IMR-90 (cell line): ENCODE measurements at regions not wholly inside any gene's neighbourhood (a gene's known extent, or its start where the extent isn't known, plus 50 kb on each side); places are given as distances from the start of the nearest gene placed in this dataset.

ENCODE experiments used
- ATAC-seq: fragments of 200-7000 bp; cut with Tn5 transposase; 2 replicates; pipeline ENCODE4 v1.9.1; 2020; ENCODE audit warnings: low read depth, mild to moderate bottlenecking, moderate library complexity
- BruUV-seq: library from RNA; stranded (reverse); fragments of 400-500 nt; replicated peaks from 2 replicates; lab custom pipeline; 2021; lab: Mats Ljungman, UMichigan
- CTCF ChIA-PET: fragments of 300-600 bp; formaldehyde crosslinking; extraction: SDS; loops from one replicate; lab custom pipeline; 2021; ENCODE audit warnings: antibody characterized with exemption; lab: Yijun Ruan, JAX
- POLR2A ChIA-PET: fragments of 300-600 bp; sonication (Branson Sonifier 250); formaldehyde crosslinking; loops from one replicate; lab custom pipeline; 2022; ENCODE audit warnings: antibody characterized with exemption; ENCODE audit not compliant: unreplicated experiment; lab: Charles Lee
- DNase-seq: peaks from one replicate; pipeline ENCODE4 v3.0.0; 2013
- H2AFZ ChIP-seq: replicated peaks from 2 replicates; pipeline ENCODE3; 2013; ENCODE audit warnings: low read length, mild to moderate bottlenecking; ENCODE audit not compliant: poor library complexity
- H2AK5ac ChIP-seq: 2 replicates; pipeline ENCODE4 v1.6.1; 2013; ENCODE audit warnings: low read depth, low read length, inconsistent platforms
- H2AK9ac ChIP-seq: replicated peaks from 2 replicates; pipeline ENCODE3; 2013; ENCODE audit warnings: mild to moderate bottlenecking, low read depth, low read length, moderate library complexity; ENCODE audit not compliant: poor library complexity
- H2BK120ac ChIP-seq: 2 replicates; pipeline ENCODE4 v1.6.1; 2013; ENCODE audit warnings: low read depth, low read length, inconsistent platforms
- H2BK15ac ChIP-seq: 3 replicates; pipeline ENCODE4 v1.6.1; 2013; ENCODE audit warnings: low read depth, low read length, inconsistent platforms
- H2BK20ac ChIP-seq: 2 replicates; pipeline ENCODE4 v1.6.1; 2013; ENCODE audit warnings: low read depth, mild to moderate bottlenecking, inconsistent platforms, low read length, moderate library complexity
- H2BK5ac ChIP-seq: 2 replicates; pipeline ENCODE4 v1.6.1; 2013; ENCODE audit warnings: mild to moderate bottlenecking, low read depth, low read length, inconsistent platforms; ENCODE audit not compliant: poor library complexity, severe bottlenecking
- H3K14ac ChIP-seq: replicated peaks from 2 replicates; pipeline ENCODE4 v1.6.1; 2013; ENCODE audit warnings: low read depth, low read length, inconsistent platforms
- H3K18ac ChIP-seq: 2 replicates; pipeline ENCODE4 v1.6.1; 2013; ENCODE audit warnings: low read depth, low read length, control low read depth
- H3K23ac ChIP-seq: 2 replicates; pipeline ENCODE4 v1.6.1; 2013; ENCODE audit warnings: low read depth, low read length, inconsistent platforms
- H3K27ac ChIP-seq: 2 replicates; pipeline ENCODE4 v1.5.1; 2013; ENCODE audit warnings: mild to moderate bottlenecking, control low read depth, low read length; ENCODE audit not compliant: insufficient read depth
- H3K27me3 ChIP-seq: 2 replicates; pipeline ENCODE4 v1.6.1; 2013; ENCODE audit warnings: low read length; ENCODE audit not compliant: control insufficient read depth, insufficient read depth
- H3K36me3 ChIP-seq: 2 replicates; pipeline ENCODE4 v1.6.1; 2013; ENCODE audit warnings: low read length, mixed read lengths; ENCODE audit not compliant: control insufficient read depth, insufficient read depth
- H3K4ac ChIP-seq: 2 replicates; pipeline ENCODE4 v1.6.1; 2013; ENCODE audit warnings: low read depth, low read length, inconsistent platforms
- H3K4me1 ChIP-seq: 2 replicates; pipeline ENCODE4 v1.6.1; 2013; ENCODE audit warnings: low read length, mixed read lengths; ENCODE audit not compliant: control insufficient read depth, insufficient read depth
- H3K4me2 ChIP-seq: 2 replicates; pipeline ENCODE4 v1.6.1; 2013; ENCODE audit warnings: low read depth, mild to moderate bottlenecking, control low read depth, low read length, moderate library complexity
- H3K4me3 ChIP-seq: 2 replicates; pipeline ENCODE4 v1.5.1; 2013; ENCODE audit warnings: low read depth, mild to moderate bottlenecking, control low read depth, low read length, moderate library complexity; ENCODE audit not compliant: insufficient read depth
- H3K56ac ChIP-seq: 2 replicates; pipeline ENCODE4 v1.6.1; 2013; ENCODE audit warnings: low read length, inconsistent platforms; ENCODE audit not compliant: insufficient read depth; ENCODE audit errors: extremely low read depth
- H3K79me1 ChIP-seq, 2 experiments: 2 replicates each; pipeline ENCODE4 v1.6.1; 2013; ENCODE audit warnings: low read length in 2 of 2, inconsistent platforms in 1 of 2, low read depth in 1 of 2
- H3K9ac ChIP-seq: 2 replicates; pipeline ENCODE4 v1.6.1; 2013; ENCODE audit warnings: low read depth, low read length, control low read depth
- H3K9me1 ChIP-seq: 2 replicates; pipeline ENCODE4 v1.6.1; 2013; ENCODE audit warnings: low read length, inconsistent platforms; ENCODE audit not compliant: insufficient read depth
- H3K9me3 ChIP-seq: 2 replicates; pipeline ENCODE4 v1.6.1; 2013; ENCODE audit warnings: low read length; ENCODE audit not compliant: control insufficient read depth, insufficient read depth
- H4K20me1 ChIP-seq: 2 replicates; pipeline ENCODE4 v1.6.1; 2013; ENCODE audit warnings: low read length, inconsistent platforms; ENCODE audit not compliant: insufficient read depth
- H4K5ac ChIP-seq: 2 replicates; pipeline ENCODE4 v1.6.1; 2013; ENCODE audit warnings: mild to moderate bottlenecking, low read depth, low read length, control low read depth
- H4K8ac ChIP-seq, 2 experiments: 2 replicates each; pipeline ENCODE4 v1.6.1; 2013; ENCODE audit warnings: low read depth in 2 of 2, low read length in 2 of 2, control low read depth in 1 of 2, inconsistent platforms in 1 of 2
- H4K91ac ChIP-seq: 2 replicates; pipeline ENCODE4 v1.6.1; 2013; ENCODE audit warnings: low read depth, low read length, inconsistent platforms; ENCODE audit not compliant: insufficient read depth
- FOS ChIP-seq: fragments of 150-350 bp; IDR thresholded peaks from 2 replicates; pipeline ENCODE4 v1.6.1; 2016; ENCODE audit warnings: low read depth, low read length
- MAFK ChIP-seq: IDR thresholded peaks from 2 replicates; pipeline ENCODE4 v1.6.1; 2012; ENCODE audit warnings: low read depth, low read length, improper control_type of control experiment
- NFE2L2 ChIP-seq: fragments of 150-350 bp; IDR thresholded peaks from 2 replicates; pipeline ENCODE4 v1.6.1; 2016; ENCODE audit warnings: low read depth, mild to moderate bottlenecking, low read length
- RAD21 ChIP-seq: IDR thresholded peaks from 2 replicates; pipeline ENCODE4 v1.6.1; 2012; ENCODE audit warnings: low read length, improper control_type of control experiment
- RCOR1 ChIP-seq: IDR thresholded peaks from 2 replicates; pipeline ENCODE4 v1.6.1; 2012; ENCODE audit warnings: mild to moderate bottlenecking, low read length, improper control_type of control experiment; ENCODE audit not compliant: insufficient replicate concordance
- WGBS, 2 experiments: methylation state at CpG; one replicate each; pipeline versions ENCODE4 v1.1.5 to v1.1.7; 2013; ENCODE audit warnings: missing lambda C conversion rate in 2 of 2; ENCODE audit not compliant: insufficient read length in 1 of 2; ENCODE audit errors: extremely low coverage in 2 of 2; 5-methylcytosine and 5-hydroxymethylcytosine counted together
- dilution Hi-C: fragments of 300-500 bp; cut with HindIII; formaldehyde crosslinking; loops from one replicate; pipeline ENCODE4 v1.14.3; 2018; ENCODE audit warnings: low sequenced_read_pairs; ENCODE audit not compliant: unreplicated experiment
- in situ Hi-C: fragments of 300-500 bp; cut with MboI; formaldehyde crosslinking; loops from 3 replicates; pipeline ENCODE4 v1.14.3; 2019; ENCODE audit warnings: low sequenced_read_pairs, inconsistent platforms, mixed read lengths
- intact Hi-C: fragments of 100-400 bp; cut with micrococcal nuclease; formaldehyde crosslinking; loops from 2 replicates; pipeline ENCODE4 v1.10.0; 2022
- TF ChIP-seq, protein P1 (sequence below): fragments of 150-350 bp; IDR thresholded peaks from 2 replicates; pipeline ENCODE4 v1.6.1; 2016; ENCODE audit warnings: low read depth, mild to moderate bottlenecking, low read length, moderate library complexity, borderline replicate concordance
- TF ChIP-seq, protein P2 (sequence below): fragments of 150-350 bp; IDR thresholded peaks from 2 replicates; pipeline ENCODE4 v1.6.1; 2017; ENCODE audit warnings: mild to moderate bottlenecking, antibody characterized with exemption, low read length, low read depth

DNA sequence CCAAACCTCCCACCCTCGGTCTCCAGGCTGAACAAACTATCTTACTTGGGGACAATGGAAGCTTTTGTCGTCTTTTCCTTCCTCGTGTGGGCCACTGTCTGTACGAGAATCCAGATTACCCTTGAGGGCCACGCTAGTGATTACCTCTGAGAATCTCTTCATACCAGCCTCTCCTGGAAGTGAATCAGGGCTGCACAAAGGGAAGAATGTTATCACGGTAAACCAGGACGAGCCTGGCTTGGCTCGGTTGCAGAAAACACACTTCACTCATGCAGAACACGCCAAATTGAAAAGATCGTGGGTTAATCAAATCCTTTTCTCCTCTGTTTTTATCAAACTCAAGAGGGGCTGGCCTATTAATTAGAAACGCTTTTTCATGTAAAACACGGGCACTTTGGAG lies 51.6 kb upstream of the MYL2 start:
- no peak for TF ChIP-seq RCOR1
- no peak for TF ChIP-seq MAFK
- TF ChIP-seq, protein P1, sequence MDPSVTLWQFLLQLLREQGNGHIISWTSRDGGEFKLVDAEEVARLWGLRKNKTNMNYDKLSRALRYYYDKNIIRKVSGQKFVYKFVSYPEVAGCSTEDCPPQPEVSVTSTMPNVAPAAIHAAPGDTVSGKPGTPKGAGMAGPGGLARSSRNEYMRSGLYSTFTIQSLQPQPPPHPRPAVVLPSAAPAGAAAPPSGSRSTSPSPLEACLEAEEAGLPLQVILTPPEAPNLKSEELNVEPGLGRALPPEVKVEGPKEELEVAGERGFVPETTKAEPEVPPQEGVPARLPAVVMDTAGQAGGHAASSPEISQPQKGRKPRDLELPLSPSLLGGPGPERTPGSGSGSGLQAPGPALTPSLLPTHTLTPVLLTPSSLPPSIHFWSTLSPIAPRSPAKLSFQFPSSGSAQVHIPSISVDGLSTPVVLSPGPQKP = no peak
- no peak for TF ChIP-seq NFE2L2
- TF ChIP-seq, protein P2, sequence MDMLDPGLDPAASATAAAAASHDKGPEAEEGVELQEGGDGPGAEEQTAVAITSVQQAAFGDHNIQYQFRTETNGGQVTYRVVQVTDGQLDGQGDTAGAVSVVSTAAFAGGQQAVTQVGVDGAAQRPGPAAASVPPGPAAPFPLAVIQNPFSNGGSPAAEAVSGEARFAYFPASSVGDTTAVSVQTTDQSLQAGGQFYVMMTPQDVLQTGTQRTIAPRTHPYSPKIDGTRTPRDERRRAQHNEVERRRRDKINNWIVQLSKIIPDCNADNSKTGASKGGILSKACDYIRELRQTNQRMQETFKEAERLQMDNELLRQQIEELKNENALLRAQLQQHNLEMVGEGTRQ = no peak
- TF ChIP-seq RAD21 = no peak
- TF ChIP-seq FOS = no peak
- Histone ChIP-seq H2AK5ac (no peak overlapping the region), H2AFZ (no peak overlapping the region), H3K18ac (no peak overlapping the region), H2BK120ac (no peak overlapping the region), H3K27ac (no peak overlapping the region), H4K5ac (no peak overlapping the region), H4K20me1 (no peaks in the 10 kb centered on the region), H3K14ac (no peak overlapping the region), H3K4me2 (no peak overlapping the region), H3K79me1 (no peaks in the 10 kb centered on the region), H3K4me1 (no peaks in the 10 kb centered on the region), H2BK5ac (no peak overlapping the region), H2AK9ac (no peak overlapping the region), H2BK15ac (no peak overlapping the region), H3K9me3 (no peaks in the 10 kb centered on the region), H4K91ac (no peak overlapping the region), H3K56ac (no peak overlapping the region), H3K4ac (no peak overlapping the region), H2BK20ac (no peak overlapping the region), H3K27me3 (no peaks in the 10 kb centered on the region), H3K9ac (no peak overlapping the region), H3K9me1 (no peaks in the 10 kb centered on the region), H3K4me3 (no peak overlapping the region), H3K36me3 (no peaks in the 10 kb centered on the region), H4K8ac (no peak overlapping the region), H3K23ac (no peak overlapping the region)
- ChIA-PET POLR2A (no interaction called here), CTCF (no interaction called here)
- dilution Hi-C loops = no loop called here
- BruUV-seq = no TSS peak
- 30% methylated on average over 2 of the region's 12 CpGs; no CpG with 5 or more reads in 1 of the 2 experiments for WGBS, 2 experiments
- DNase-seq = no peak
- intact Hi-C loops = no loop called here
- no peak for ATAC-seq
- in situ Hi-C loops = no loop called here
